ENCODE measurements at regions not wholly inside any gene's neighbourhood (a gene's known extent, or its start where the extent isn't known, plus 50 kb on each side); places are given as distances from the start of the nearest gene placed in this dataset.

- Histone ChIP-seq H3K9me3 (ENCODE audit: control insufficient read depth, low read length) (no peaks in the 10 kb centered on the region), H3K4me1 (ENCODE audit: control insufficient read depth, insufficient read depth, low read length, poor library complexity, severe bottlenecking) (no peaks in the 10 kb centered on the region), H3K4me3 (ENCODE audit: extremely low read depth, insufficient read depth, low read length, poor library complexity, severe bottlenecking) (no peak overlapping the region), H3K27ac (ENCODE audit: low read depth, low read length, severe bottlenecking) (no peak overlapping the region), H3K36me3 (ENCODE audit: control insufficient read depth, insufficient read depth, low read length) (no peaks in the 10 kb centered on the region)
- WGBS, 2 experiments (ENCODE audit: insufficient coverage in 2 of 2) = 86% methylated on average over 1 of the region's 2 CpGs; no CpG with 5 or more reads in 1 of the 2 experiments
Measured at GRCh38 chr5:91670122-91670521, 287.0 kb upstream of the ARRDC3 start.

- H3K9me3 ChIP-seq (ENCODE audit: control insufficient read depth, low read length) = no peaks in the 10 kb centered on the region
- WGBS, 2 experiments (ENCODE audit: insufficient coverage in 2 of 2) = no CpG with 5 or more reads among the region's 3 CpGs
- no peak overlapping the region for H3K27ac ChIP-seq (ENCODE audit: low read depth, low read length, severe bottlenecking)
- H3K4me3 ChIP-seq (ENCODE audit: extremely low read depth, insufficient read depth, low read length, poor library complexity, severe bottlenecking) = no peak overlapping the region
- no peaks in the 10 kb centered on the region for H3K36me3 ChIP-seq (ENCODE audit: control insufficient read depth, insufficient read depth, low read length)
- no peaks in the 10 kb centered on the region for H3K4me1 ChIP-seq (ENCODE audit: control insufficient read depth, insufficient read depth, low read length, poor library complexity, severe bottlenecking)
Measured at GRCh38 chr5:91668261-91668660, 285.1 kb upstream of the ARRDC3 start.

- Histone ChIP-seq H3K27ac (ENCODE audit: low read depth, low read length, severe bottlenecking) (no peak overlapping the region), H3K9me3 (ENCODE audit: control insufficient read depth, low read length) (no peaks in the 10 kb centered on the region), H3K4me3 (ENCODE audit: extremely low read depth, insufficient read depth, low read length, poor library complexity, severe bottlenecking) (no peak overlapping the region), H3K36me3 (ENCODE audit: control insufficient read depth, insufficient read depth, low read length) (no peaks in the 10 kb centered on the region), H3K4me1 (ENCODE audit: control insufficient read depth, insufficient read depth, low read length, poor library complexity, severe bottlenecking) (no peaks in the 10 kb centered on the region)
Measured at GRCh38 chr5:91652678-91653077, 269.6 kb upstream of the ARRDC3 start.

GRCh38 chr5:91651704-91652103 lies 268.6 kb upstream of the ARRDC3 start:
- Histone ChIP-seq H3K4me1 (ENCODE audit: control insufficient read depth, insufficient read depth, low read length, poor library complexity, severe bottlenecking) (no peaks in the 10 kb centered on the region), H3K9me3 (ENCODE audit: control insufficient read depth, low read length) (no peaks in the 10 kb centered on the region), H3K4me3 (ENCODE audit: extremely low read depth, insufficient read depth, low read length, poor library complexity, severe bottlenecking) (no peak overlapping the region), H3K36me3 (ENCODE audit: control insufficient read depth, insufficient read depth, low read length) (no peaks in the 10 kb centered on the region), H3K27ac (ENCODE audit: low read depth, low read length, severe bottlenecking) (no peak overlapping the region)

- H3K36me3 ChIP-seq (ENCODE audit: control insufficient read depth, insufficient read depth, low read length) = no peaks in the 10 kb centered on the region
- no peak overlapping the region for H3K27ac ChIP-seq (ENCODE audit: low read depth, low read length, severe bottlenecking)
- WGBS, 2 experiments (ENCODE audit: insufficient coverage in 2 of 2) = 73 to 82% methylated on average over 3 to 4 of the region's 4 CpGs
- H3K4me3 ChIP-seq (ENCODE audit: extremely low read depth, insufficient read depth, low read length, poor library complexity, severe bottlenecking) = no peak overlapping the region
- no peaks in the 10 kb centered on the region for H3K4me1 ChIP-seq (ENCODE audit: control insufficient read depth, insufficient read depth, low read length, poor library complexity, severe bottlenecking)
- H3K9me3 ChIP-seq (ENCODE audit: control insufficient read depth, low read length) = no peaks in the 10 kb centered on the region
Measured at GRCh38 chr5:91645347-91645746, 262.2 kb upstream of the ARRDC3 start.

- H3K9me3 ChIP-seq (ENCODE audit: control insufficient read depth, low read length) = no peaks in the 10 kb centered on the region
- H3K4me1 ChIP-seq (ENCODE audit: control insufficient read depth, insufficient read depth, low read length, poor library complexity, severe bottlenecking) = no peaks in the 10 kb centered on the region
- H3K27ac ChIP-seq (ENCODE audit: low read depth, low read length, severe bottlenecking) = no peak overlapping the region
- WGBS, 2 experiments (ENCODE audit: insufficient coverage in 2 of 2) = 100% methylated on average over 1 of the region's 2 CpGs; no CpG with 5 or more reads in 1 of the 2 experiments
- H3K4me3 ChIP-seq (ENCODE audit: extremely low read depth, insufficient read depth, low read length, poor library complexity, severe bottlenecking) = no peak overlapping the region
- H3K36me3 ChIP-seq (ENCODE audit: control insufficient read depth, insufficient read depth, low read length) = no peaks in the 10 kb centered on the region
Measured at GRCh38 chr5:91643797-91644196, 260.7 kb upstream of the ARRDC3 start.

GRCh38 chr5:91642581-91642980 lies 259.5 kb upstream of the ARRDC3 start:
- Histone ChIP-seq H3K27ac (ENCODE audit: low read depth, low read length, severe bottlenecking) (no peak overlapping the region), H3K9me3 (ENCODE audit: control insufficient read depth, low read length) (no peaks in the 10 kb centered on the region), H3K4me3 (ENCODE audit: extremely low read depth, insufficient read depth, low read length, poor library complexity, severe bottlenecking) (no peak overlapping the region), H3K36me3 (ENCODE audit: control insufficient read depth, insufficient read depth, low read length) (no peaks in the 10 kb centered on the region), H3K4me1 (ENCODE audit: control insufficient read depth, insufficient read depth, low read length, poor library complexity, severe bottlenecking) (no peaks in the 10 kb centered on the region)
- WGBS, 2 experiments (ENCODE audit: insufficient coverage in 2 of 2) = 67 to 77% methylated on average over 2 of the region's 5 CpGs

GRCh38 chr5:91641730-91642350 lies 258.7 kb upstream of the ARRDC3 start:
- H3K4me1 ChIP-seq (ENCODE audit: control insufficient read depth, insufficient read depth, low read length, poor library complexity, severe bottlenecking) = no peaks in the 10 kb centered on the region
- no peaks in the 10 kb centered on the region for H3K9me3 ChIP-seq (ENCODE audit: control insufficient read depth, low read length)
- H3K4me3 ChIP-seq (ENCODE audit: extremely low read depth, insufficient read depth, low read length, poor library complexity, severe bottlenecking) = no peak overlapping the region
- WGBS, 2 experiments (ENCODE audit: insufficient coverage in 2 of 2) = no CpG with 5 or more reads among the region's 2 CpGs
- no peaks in the 10 kb centered on the region for H3K36me3 ChIP-seq (ENCODE audit: control insufficient read depth, insufficient read depth, low read length)
- H3K27ac ChIP-seq (ENCODE audit: low read depth, low read length, severe bottlenecking) = no peak overlapping the region

GRCh38 chr5:91639744-91640143 lies 256.6 kb upstream of the ARRDC3 start:
- no peak overlapping the region for H3K27ac ChIP-seq (ENCODE audit: low read depth, low read length, severe bottlenecking)
- no peak overlapping the region for H3K4me3 ChIP-seq (ENCODE audit: extremely low read depth, insufficient read depth, low read length, poor library complexity, severe bottlenecking)
- no peaks in the 10 kb centered on the region for H3K36me3 ChIP-seq (ENCODE audit: control insufficient read depth, insufficient read depth, low read length)
- no peaks in the 10 kb centered on the region for H3K9me3 ChIP-seq (ENCODE audit: control insufficient read depth, low read length)
- no CpG with 5 or more reads among the region's 3 CpGs for WGBS, 2 experiments (ENCODE audit: insufficient coverage in 2 of 2)
- H3K4me1 ChIP-seq (ENCODE audit: control insufficient read depth, insufficient read depth, low read length, poor library complexity, severe bottlenecking) = no peaks in the 10 kb centered on the region

GRCh38 chr5:91638010-91638409 lies 254.9 kb upstream of the ARRDC3 start:
- no peaks in the 10 kb centered on the region for H3K36me3 ChIP-seq (ENCODE audit: control insufficient read depth, insufficient read depth, low read length)
- H3K27ac ChIP-seq (ENCODE audit: low read depth, low read length, severe bottlenecking) = no peak overlapping the region
- no peaks in the 10 kb centered on the region for H3K9me3 ChIP-seq (ENCODE audit: control insufficient read depth, low read length)
- H3K4me1 ChIP-seq (ENCODE audit: control insufficient read depth, insufficient read depth, low read length, poor library complexity, severe bottlenecking) = no peaks in the 10 kb centered on the region
- no peak overlapping the region for H3K4me3 ChIP-seq (ENCODE audit: extremely low read depth, insufficient read depth, low read length, poor library complexity, severe bottlenecking)
- no CpG with 5 or more reads among the region's 1 CpG for WGBS, 2 experiments (ENCODE audit: insufficient coverage in 2 of 2)

GRCh38 chr5:91635950-91636734 lies 253.0 kb upstream of the ARRDC3 start:
- WGBS, 2 experiments (ENCODE audit: insufficient coverage in 2 of 2) = 79 to 95% methylated on average over 2 to 3 of the region's 4 CpGs
- Histone ChIP-seq H3K27ac (ENCODE audit: low read depth, low read length, severe bottlenecking) (no peak overlapping the region), H3K4me3 (ENCODE audit: extremely low read depth, insufficient read depth, low read length, poor library complexity, severe bottlenecking) (no peak overlapping the region), H3K9me3 (ENCODE audit: control insufficient read depth, low read length) (no peaks in the 10 kb centered on the region), H3K36me3 (ENCODE audit: control insufficient read depth, insufficient read depth, low read length) (no peaks in the 10 kb centered on the region), H3K4me1 (ENCODE audit: control insufficient read depth, insufficient read depth, low read length, poor library complexity, severe bottlenecking) (no peaks in the 10 kb centered on the region)
